ENCODE measurements at regions not wholly inside any gene's neighbourhood (a gene's known extent, or its start where the extent isn't known, plus 50 kb on each side); places are given as distances from the start of the nearest gene placed in this dataset.
"Not testable (repeated sequence)": the region's sequence is repeated elsewhere in the genome, so short reads cannot be mapped to it uniquely, and the experiment has no call there.

- not testable (repeated sequence) for TF ChIP-seq CTCF (conservative IDR thresholded peaks at IDR 0.05 in 1 of 2, IDR thresholded peaks at IDR 0.05 in 1 of 2; ENCODE audit: extremely low read depth in 1 of 2, insufficient read depth in 1 of 2, low read depth in 1 of 2, low read length in 2 of 2); EZH2 (IDR thresholded peaks at IDR 0.05; ENCODE audit: borderline replicate concordance, low read length)
These were observed 167.2 kb downstream of the BCL2L11 start for GRCh38 chr2:111287646-111288568.

All from mammary epithelial cell (primary cell).